DND-41 (cell line): ENCODE measurements at regions not wholly inside any gene's neighbourhood (a gene's known extent, or its start where the extent isn't known, plus 50 kb on each side); places are given as distances from the start of the nearest gene placed in this dataset.

Experiments
- ATAC-seq: fragments of 200-7000 bp; cut with Tn5 transposase; 3 replicates; pipeline ENCODE4 v1.9.1; 2021; ENCODE audit warnings: low read depth; ENCODE audit not compliant: insufficient read depth
- DNase-seq: peaks from one replicate; pipeline ENCODE4 v3.0.0-alpha.2; 2020
- H2AFZ ChIP-seq: 2 replicates; pipeline ENCODE4 v1.6.0; 2012; ENCODE audit warnings: low read depth, low read length
- H3K27ac ChIP-seq: 2 replicates; pipeline ENCODE4 v1.5.1; 2012; ENCODE audit warnings: low read length, inconsistent platforms
- H3K27me3 ChIP-seq: fragments of 200-600 bp; sonication (generic); 2 replicates; pipeline ENCODE4 v1.6.0; 2012; ENCODE audit warnings: low read length, mild to moderate bottlenecking, inconsistent platforms; ENCODE audit not compliant: insufficient read depth, poor library complexity
- H3K36me3 ChIP-seq: 2 replicates; pipeline ENCODE4 v1.5.1; 2012; ENCODE audit warnings: low read length, inconsistent platforms; ENCODE audit not compliant: insufficient read depth
- H3K4me1 ChIP-seq: 2 replicates; pipeline ENCODE4 v1.5.1; 2012; ENCODE audit warnings: mild to moderate bottlenecking, low read length; ENCODE audit not compliant: insufficient read depth
- H3K4me2 ChIP-seq: 2 replicates; pipeline ENCODE4 v1.6.0; 2012; ENCODE audit warnings: mild to moderate bottlenecking, moderate library complexity, low read length, inconsistent platforms; ENCODE audit not compliant: insufficient read depth
- H3K4me3 ChIP-seq, 2 experiments: fragments of 200-600 bp in 1 of 2; shearing (Covaris generic) in 1 of 2; 2 replicates each; pipeline ENCODE4 v1.5.1; 2012 to 2016; ENCODE audit warnings: inconsistent platforms in 2 of 2, low read length in 2 of 2, mild to moderate bottlenecking in 2 of 2, low read depth in 1 of 2, moderate library complexity in 1 of 2
- H3K79me2 ChIP-seq: 2 replicates; pipeline ENCODE4 v1.6.0; 2012; ENCODE audit warnings: low read length, inconsistent platforms; ENCODE audit not compliant: insufficient read depth
- H3K9ac ChIP-seq: 2 replicates; pipeline ENCODE4 v1.6.0; 2012; ENCODE audit warnings: low read depth, mild to moderate bottlenecking, inconsistent platforms, low read length, moderate library complexity
- H3K9me3 ChIP-seq: 2 replicates; pipeline ENCODE4 v1.5.1; 2012; ENCODE audit warnings: low read length, moderate library complexity, mild to moderate bottlenecking, inconsistent platforms; ENCODE audit not compliant: insufficient read depth, severe bottlenecking
- H4K20me1 ChIP-seq: 2 replicates; pipeline ENCODE4 v1.6.0; 2012; ENCODE audit warnings: low read length; ENCODE audit not compliant: insufficient read depth
- CTCF ChIP-seq: IDR thresholded peaks from 2 replicates; pipeline ENCODE4 v1.5.1; 2012; ENCODE audit warnings: borderline replicate concordance, low read length, moderate library complexity, mild to moderate bottlenecking; ENCODE audit not compliant: poor library complexity, severe bottlenecking; ENCODE audit errors: extremely low read depth
- EZH2 ChIP-seq: IDR thresholded peaks from 3 replicates; pipeline ENCODE4 v1.6.1; 2012; ENCODE audit warnings: borderline replicate concordance, low read depth, mild to moderate bottlenecking, moderate library complexity, low read length, inconsistent platforms; ENCODE audit not compliant: severe bottlenecking

GRCh38 chr12:125804660-125805059 is 739.4 kb downstream of the AACS start:
- Histone ChIP-seq H3K4me1 (no peaks in the 10 kb centered on the region), H3K4me3 (no peak overlapping the region), H2AFZ (no peak overlapping the region), H3K27ac (no peak overlapping the region), H3K4me2 (no peak overlapping the region), H4K20me1 (no peaks in the 10 kb centered on the region), H3K9me3 (no peaks in the 10 kb centered on the region), H3K79me2 (no peaks in the 10 kb centered on the region), H3K36me3 (no peaks in the 10 kb centered on the region), H3K9ac (no peak overlapping the region), H3K27me3 (no peaks in the 10 kb centered on the region)
- ATAC-seq (no peak), DNase-seq (no peak)
- no peak for TF ChIP-seq EZH2
- TF ChIP-seq CTCF: no peak

GRCh38 chr12:125824276-125824675 is 759.0 kb downstream of the AACS start:
- Histone ChIP-seq H3K9me3 (no peaks in the 10 kb centered on the region), H3K4me2 (no peak overlapping the region), H3K27me3 (peaks cover 4% of the 10 kb centered on the region), H3K4me3 (no peak overlapping the region), H3K4me1 (no peaks in the 10 kb centered on the region), H3K27ac (no peak overlapping the region), H3K36me3 (no peaks in the 10 kb centered on the region), H2AFZ (no peak overlapping the region), H3K79me2 (no peaks in the 10 kb centered on the region), H4K20me1 (no peaks in the 10 kb centered on the region), H3K9ac (no peak overlapping the region)
- ATAC-seq (no peak), DNase-seq (no peak)
- TF ChIP-seq EZH2 (no peak), CTCF (no peak)

- H3K9me3 ChIP-seq: no peaks in the 10 kb centered on the region
- ATAC-seq: no peak
- TF ChIP-seq CTCF (no peak), EZH2 (no peak)
These were observed 770.6 kb downstream of the AACS start for GRCh38 chr12:125835852-125836251.

GRCh38 chr12:125836647-125837046 is 771.4 kb downstream of the AACS start:
- DNase-seq (no peak), ATAC-seq (no peak)
- H3K9ac ChIP-seq: no peak overlapping the region
- H3K4me2 ChIP-seq: no peak overlapping the region
- no peak overlapping the region for H2AFZ ChIP-seq
- H3K79me2 ChIP-seq: no peaks in the 10 kb centered on the region
- no peaks in the 10 kb centered on the region for H4K20me1 ChIP-seq
- TF ChIP-seq CTCF (no peak), EZH2 (no peak)
- H3K27me3 ChIP-seq: no peaks in the 10 kb centered on the region
- no peaks in the 10 kb centered on the region for H3K36me3 ChIP-seq
- H3K4me1 ChIP-seq: no peaks in the 10 kb centered on the region
- H3K27ac ChIP-seq: no peak overlapping the region
- no peak overlapping the region for H3K4me3 ChIP-seq
- H3K9me3 ChIP-seq: no peaks in the 10 kb centered on the region

More at GRCh38 chr12:125835852-125836251, 770.6 kb downstream of the AACS start:
- Histone ChIP-seq H3K4me2 (no peak overlapping the region), H3K27me3 (no peaks in the 10 kb centered on the region), H3K4me3 (no peak overlapping the region), H2AFZ (no peak overlapping the region), H3K36me3 (no peaks in the 10 kb centered on the region), H3K79me2 (no peaks in the 10 kb centered on the region), H4K20me1 (no peaks in the 10 kb centered on the region), H3K4me1 (no peaks in the 10 kb centered on the region), H3K27ac (no peak overlapping the region), H3K9ac (no peak overlapping the region)
- DNase-seq: no peak
